ENCODE measurements at regions not wholly inside any gene's neighbourhood (a gene's known extent, or its start where the extent isn't known, plus 50 kb on each side); places are given as distances from the start of the nearest gene placed in this dataset.

DNA sequence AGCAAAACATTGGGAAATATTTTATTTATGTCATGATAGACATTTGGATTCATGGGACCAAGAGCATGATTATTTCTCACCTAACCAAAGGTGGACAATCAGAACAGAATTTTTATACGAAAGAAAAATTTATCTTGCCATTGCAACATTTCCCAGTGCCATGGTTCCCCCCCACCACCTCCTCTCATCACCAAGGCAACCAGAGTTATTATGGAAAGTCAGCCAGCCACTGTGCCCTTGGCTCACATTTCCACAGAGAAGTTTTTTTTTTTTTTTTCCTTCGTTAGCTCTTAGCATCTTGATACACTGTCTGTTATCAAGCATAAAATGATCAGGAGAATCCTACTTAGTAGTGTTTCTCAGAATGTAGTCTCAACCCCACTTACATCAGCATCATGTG is 176.4 kb upstream of the TMTC1 start:
- WGBS, 2 experiments (ENCODE audit: extremely low coverage in 2 of 2, insufficient read length in 1 of 2): no CpG with 5 or more reads among the region's 2 CpGs
- H4K8ac ChIP-seq (ENCODE audit: low read depth in 2 of 2, low read length in 2 of 2): no peak overlapping the region
- no peaks in the 10 kb centered on the region for H3K9me1 ChIP-seq (ENCODE audit: insufficient read depth, low read length)
- no peak overlapping the region for H3K4me2 ChIP-seq (ENCODE audit: low read depth, low read length)
- intact Hi-C loops (cut with micrococcal nuclease) (no loop called here), dilution Hi-C loops (cut with HindIII; ENCODE audit: low sequenced_read_pairs, unreplicated experiment) (no loop called here), in situ Hi-C loops (cut with MboI; ENCODE audit: low sequenced_read_pairs) (no loop called here)
- no peak overlapping the region for H3K9ac ChIP-seq (ENCODE audit: low read depth, low read length)
- H2AK5ac ChIP-seq (ENCODE audit: low read depth, low read length): no peak overlapping the region
- H3K4me3 ChIP-seq (ENCODE audit: insufficient read depth, low read depth, low read length): no peak overlapping the region
- no peak overlapping the region for H4K91ac ChIP-seq (ENCODE audit: insufficient read depth, low read depth, low read length)
- peaks cover 3% of the 10 kb centered on the region for H3K27me3 ChIP-seq (ENCODE audit: control insufficient read depth, insufficient read depth, low read length)
- H3K23ac ChIP-seq (ENCODE audit: low read depth, low read length): no peak overlapping the region
- no peak overlapping the region for H3K14ac ChIP-seq (replicated peaks; ENCODE audit: low read depth, low read length)
- H2BK15ac ChIP-seq (ENCODE audit: low read depth, low read length): no peak overlapping the region
- H2BK20ac ChIP-seq (ENCODE audit: low read depth, low read length): no peak overlapping the region
- no peak overlapping the region for H2BK120ac ChIP-seq (ENCODE audit: low read depth, low read length)
- no peak overlapping the region for H3K56ac ChIP-seq (ENCODE audit: extremely low read depth, insufficient read depth, low read length)
- H3K4me1 ChIP-seq (ENCODE audit: control insufficient read depth, insufficient read depth, low read length): no peaks in the 10 kb centered on the region
- H3K9me3 ChIP-seq (ENCODE audit: control insufficient read depth, insufficient read depth, low read length): no peaks in the 10 kb centered on the region
- H2AK9ac ChIP-seq (replicated peaks; ENCODE audit: low read depth, low read length, poor library complexity): no peak overlapping the region
- no peak overlapping the region for H3K18ac ChIP-seq (ENCODE audit: low read depth, low read length)
- no peak overlapping the region for H4K5ac ChIP-seq (ENCODE audit: low read depth, low read length)
- no peaks in the 10 kb centered on the region for H3K79me1 ChIP-seq (ENCODE audit: low read depth in 1 of 2, low read length in 2 of 2)
- no peak overlapping the region for H2BK5ac ChIP-seq (ENCODE audit: low read depth, low read length, poor library complexity, severe bottlenecking)
- H3K4ac ChIP-seq (ENCODE audit: low read depth, low read length): no peak overlapping the region
- H2AFZ ChIP-seq (replicated peaks; ENCODE audit: low read length, poor library complexity): no peak overlapping the region
- TF ChIP-seq, protein P1, sequence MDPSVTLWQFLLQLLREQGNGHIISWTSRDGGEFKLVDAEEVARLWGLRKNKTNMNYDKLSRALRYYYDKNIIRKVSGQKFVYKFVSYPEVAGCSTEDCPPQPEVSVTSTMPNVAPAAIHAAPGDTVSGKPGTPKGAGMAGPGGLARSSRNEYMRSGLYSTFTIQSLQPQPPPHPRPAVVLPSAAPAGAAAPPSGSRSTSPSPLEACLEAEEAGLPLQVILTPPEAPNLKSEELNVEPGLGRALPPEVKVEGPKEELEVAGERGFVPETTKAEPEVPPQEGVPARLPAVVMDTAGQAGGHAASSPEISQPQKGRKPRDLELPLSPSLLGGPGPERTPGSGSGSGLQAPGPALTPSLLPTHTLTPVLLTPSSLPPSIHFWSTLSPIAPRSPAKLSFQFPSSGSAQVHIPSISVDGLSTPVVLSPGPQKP (IDR thresholded peaks at IDR 0.05; ENCODE audit: borderline replicate concordance, low read depth, low read length): no peak
- TF ChIP-seq MAFK (IDR thresholded peaks at IDR 0.05; ENCODE audit: low read depth, low read length) (no peak), CEBPB (IDR thresholded peaks at IDR 0.05; ENCODE audit: low read depth, low read length) (no peak), RCOR1 (IDR thresholded peaks at IDR 0.05; ENCODE audit: insufficient replicate concordance, low read length) (no peak), FOS (IDR thresholded peaks at IDR 0.05; ENCODE audit: low read depth, low read length) (no peak), RFX5 (IDR thresholded peaks at IDR 0.05; ENCODE audit: low read depth, low read length) (no peak), NFE2L2 (IDR thresholded peaks at IDR 0.05; ENCODE audit: low read depth, low read length) (no peak), RAD21 (IDR thresholded peaks at IDR 0.05; ENCODE audit: low read length) (no peak), SMC3 (IDR thresholded peaks at IDR 0.05; ENCODE audit: low read depth, low read length) (no peak), BHLHE40 (IDR thresholded peaks at IDR 0.05; ENCODE audit: low read depth, low read length) (no peak)
- TF ChIP-seq, protein P2, sequence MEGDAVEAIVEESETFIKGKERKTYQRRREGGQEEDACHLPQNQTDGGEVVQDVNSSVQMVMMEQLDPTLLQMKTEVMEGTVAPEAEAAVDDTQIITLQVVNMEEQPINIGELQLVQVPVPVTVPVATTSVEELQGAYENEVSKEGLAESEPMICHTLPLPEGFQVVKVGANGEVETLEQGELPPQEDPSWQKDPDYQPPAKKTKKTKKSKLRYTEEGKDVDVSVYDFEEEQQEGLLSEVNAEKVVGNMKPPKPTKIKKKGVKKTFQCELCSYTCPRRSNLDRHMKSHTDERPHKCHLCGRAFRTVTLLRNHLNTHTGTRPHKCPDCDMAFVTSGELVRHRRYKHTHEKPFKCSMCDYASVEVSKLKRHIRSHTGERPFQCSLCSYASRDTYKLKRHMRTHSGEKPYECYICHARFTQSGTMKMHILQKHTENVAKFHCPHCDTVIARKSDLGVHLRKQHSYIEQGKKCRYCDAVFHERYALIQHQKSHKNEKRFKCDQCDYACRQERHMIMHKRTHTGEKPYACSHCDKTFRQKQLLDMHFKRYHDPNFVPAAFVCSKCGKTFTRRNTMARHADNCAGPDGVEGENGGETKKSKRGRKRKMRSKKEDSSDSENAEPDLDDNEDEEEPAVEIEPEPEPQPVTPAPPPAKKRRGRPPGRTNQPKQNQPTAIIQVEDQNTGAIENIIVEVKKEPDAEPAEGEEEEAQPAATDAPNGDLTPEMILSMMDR (conservative IDR thresholded peaks at IDR 0.05; ENCODE audit: low read depth, low read length): no peak
- no TSS peak for BruUV-seq (replicated peaks)
- ATAC-seq (ENCODE audit: low read depth): no peak
- DNase-seq: no peak
- no peaks in the 10 kb centered on the region for H3K36me3 ChIP-seq (ENCODE audit: control insufficient read depth, insufficient read depth, low read length)
- CTCF ChIA-PET: interaction anchor here (0.6 kb wide), 1 partner anchor 12 kb away, joined by 3 read pairs; no protein-coding TSS in a partner anchor
- H3K27ac ChIP-seq (ENCODE audit: insufficient read depth, low read length): no peak overlapping the region
- no peaks in the 10 kb centered on the region for H4K20me1 ChIP-seq (ENCODE audit: insufficient read depth, low read length)
- POLR2A ChIA-PET (ENCODE audit: unreplicated experiment): no interaction called here
